ENCODE measurements at regions not wholly inside any gene's neighbourhood (a gene's known extent, or its start where the extent isn't known, plus 50 kb on each side); places are given as distances from the start of the nearest gene placed in this dataset.

DNA sequence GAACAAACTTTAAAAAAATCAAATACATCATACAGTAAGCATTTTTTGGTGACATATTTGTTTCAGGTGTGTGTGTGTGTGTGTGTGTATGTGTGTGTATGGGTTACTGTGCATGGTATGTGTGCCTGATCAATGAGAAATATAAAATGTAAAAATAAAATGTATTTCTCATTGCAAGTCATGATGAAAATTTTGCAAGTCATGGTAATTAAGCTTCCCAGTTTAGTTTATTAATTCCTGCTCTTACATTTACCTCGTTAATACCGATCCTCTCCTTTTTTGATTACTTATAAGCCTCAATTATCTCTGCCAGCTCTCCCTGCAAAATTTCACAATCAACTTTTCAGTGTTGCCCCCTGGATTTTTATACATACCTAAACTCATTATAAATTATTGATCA is 114.6 kb upstream of the ADGRL3 start:
- no peaks in the 10 kb centered on the region for H3K36me3 Mint-ChIP-seq
- no peak for DNase-seq (ENCODE audit: low spot score in 2 of 2, unreplicated experiment in 2 of 2)
- H3K27ac Mint-ChIP-seq: no peak overlapping the region
- H3K4me1 Mint-ChIP-seq: peaks cover 4% of the 10 kb centered on the region
- TF ChIP-seq, protein P1, sequence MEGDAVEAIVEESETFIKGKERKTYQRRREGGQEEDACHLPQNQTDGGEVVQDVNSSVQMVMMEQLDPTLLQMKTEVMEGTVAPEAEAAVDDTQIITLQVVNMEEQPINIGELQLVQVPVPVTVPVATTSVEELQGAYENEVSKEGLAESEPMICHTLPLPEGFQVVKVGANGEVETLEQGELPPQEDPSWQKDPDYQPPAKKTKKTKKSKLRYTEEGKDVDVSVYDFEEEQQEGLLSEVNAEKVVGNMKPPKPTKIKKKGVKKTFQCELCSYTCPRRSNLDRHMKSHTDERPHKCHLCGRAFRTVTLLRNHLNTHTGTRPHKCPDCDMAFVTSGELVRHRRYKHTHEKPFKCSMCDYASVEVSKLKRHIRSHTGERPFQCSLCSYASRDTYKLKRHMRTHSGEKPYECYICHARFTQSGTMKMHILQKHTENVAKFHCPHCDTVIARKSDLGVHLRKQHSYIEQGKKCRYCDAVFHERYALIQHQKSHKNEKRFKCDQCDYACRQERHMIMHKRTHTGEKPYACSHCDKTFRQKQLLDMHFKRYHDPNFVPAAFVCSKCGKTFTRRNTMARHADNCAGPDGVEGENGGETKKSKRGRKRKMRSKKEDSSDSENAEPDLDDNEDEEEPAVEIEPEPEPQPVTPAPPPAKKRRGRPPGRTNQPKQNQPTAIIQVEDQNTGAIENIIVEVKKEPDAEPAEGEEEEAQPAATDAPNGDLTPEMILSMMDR (IDR thresholded peaks at IDR 0.05; ENCODE audit: unreplicated experiment): no peak
- H3K4me3 Mint-ChIP-seq: no peak overlapping the region
- H3K27me3 Mint-ChIP-seq (ENCODE audit: low read depth): no peaks in the 10 kb centered on the region
- peaks cover 4% of the 10 kb centered on the region for H3K9me3 Mint-ChIP-seq

DNA sequence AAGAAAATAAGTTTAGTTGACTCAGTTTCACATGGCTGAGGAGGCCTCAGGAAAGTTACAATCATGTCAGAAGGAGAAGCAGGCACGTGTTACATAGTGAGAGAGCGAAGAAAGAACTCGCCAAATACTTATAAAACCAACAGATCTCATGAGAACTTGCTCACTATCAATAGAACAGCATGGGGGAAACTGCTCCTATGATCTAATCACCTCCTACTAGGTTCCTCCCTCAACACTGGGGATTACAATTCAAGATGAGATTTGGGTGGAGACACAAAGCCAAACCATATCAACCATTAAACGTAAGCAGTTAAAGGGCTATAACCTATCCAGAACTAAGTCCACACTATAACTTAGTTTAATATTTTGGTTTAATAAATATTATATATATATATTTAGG is 113.8 kb upstream of the ADGRL3 start:
- Mint-ChIP-seq H3K27me3 (ENCODE audit: low read depth) (no peaks in the 10 kb centered on the region), H3K4me3 (no peak overlapping the region), H3K4me1 (peaks cover 4% of the 10 kb centered on the region), H3K27ac (no peak overlapping the region), H3K36me3 (no peaks in the 10 kb centered on the region), H3K9me3 (peaks cover 4% of the 10 kb centered on the region)
- TF ChIP-seq, protein P1 (IDR thresholded peaks at IDR 0.05; ENCODE audit: unreplicated experiment): no peak
- DNase-seq (ENCODE audit: low spot score in 2 of 2, unreplicated experiment in 2 of 2): no peak

DNA sequence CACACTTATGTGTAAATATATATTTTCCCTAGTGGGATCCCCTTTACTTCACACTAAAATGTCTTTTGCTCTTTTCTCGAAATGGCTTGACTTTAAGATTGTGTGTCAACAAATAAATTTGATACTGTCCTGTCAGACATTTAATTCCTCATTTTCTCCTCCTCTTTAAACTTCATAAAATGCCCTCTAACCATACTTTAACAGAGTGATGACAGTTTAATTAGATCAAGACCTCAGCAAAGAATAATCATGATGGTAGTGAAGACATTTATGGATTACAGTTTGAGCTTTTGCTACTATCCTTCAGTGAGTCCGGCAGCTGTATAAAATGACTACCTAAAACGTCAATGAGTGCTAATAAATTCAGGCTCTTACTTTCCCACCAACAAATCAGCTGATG is 113.1 kb upstream of the ADGRL3 start:
- DNase-seq (ENCODE audit: low spot score in 2 of 2, unreplicated experiment in 2 of 2): no peak
- Mint-ChIP-seq H3K4me1 (peaks cover 4% of the 10 kb centered on the region), H3K27ac (no peak overlapping the region), H3K4me3 (no peak overlapping the region), H3K27me3 (ENCODE audit: low read depth) (no peaks in the 10 kb centered on the region), H3K36me3 (no peaks in the 10 kb centered on the region), H3K9me3 (peaks cover 8% of the 10 kb centered on the region)
- TF ChIP-seq, protein P1 (IDR thresholded peaks at IDR 0.05; ENCODE audit: unreplicated experiment): no peak

DNA sequence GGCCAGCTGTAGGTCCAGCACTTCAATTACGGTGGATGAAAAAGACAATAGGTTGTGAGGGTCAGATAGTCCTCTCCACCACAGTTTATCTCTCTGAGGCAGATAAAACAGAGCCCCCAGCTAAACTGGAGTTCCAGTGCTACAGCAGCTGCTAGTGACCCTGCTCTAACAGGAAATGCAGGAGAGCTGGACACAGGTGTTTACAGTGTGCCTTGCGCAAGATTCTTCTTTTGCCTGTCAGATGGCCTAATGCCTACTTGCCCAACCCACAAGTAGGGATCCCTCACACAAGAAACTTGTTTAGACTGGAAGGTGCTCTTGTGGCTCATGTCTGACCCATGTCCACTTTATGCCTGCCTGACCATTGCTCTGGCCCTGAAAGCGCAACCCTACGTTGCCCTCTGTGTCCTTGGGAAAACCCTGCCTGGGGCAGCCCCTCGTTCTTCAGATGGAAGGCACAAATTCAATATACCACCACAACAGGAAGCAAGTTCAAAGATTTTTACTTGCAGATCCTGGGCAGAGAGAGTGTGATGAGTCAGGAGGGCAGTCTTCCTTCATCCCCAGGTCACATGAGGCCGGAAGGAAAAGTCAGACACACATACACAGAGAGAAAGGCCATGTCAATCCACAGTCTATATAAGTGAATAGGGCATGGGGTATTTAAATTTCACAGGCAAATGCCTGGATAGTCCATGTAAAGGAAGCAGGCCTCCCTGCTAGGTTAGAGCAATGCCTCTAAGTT is 105.1 kb upstream of the ADGRL3 start:
- no peak overlapping the region for H3K4me3 Mint-ChIP-seq
- TF ChIP-seq, protein P1 (IDR thresholded peaks at IDR 0.05; ENCODE audit: unreplicated experiment): no peak
- peaks cover 14% of the 10 kb centered on the region for H3K9me3 Mint-ChIP-seq
- peaks cover 5% of the 10 kb centered on the region for H3K4me1 Mint-ChIP-seq
- no peak for DNase-seq (ENCODE audit: low spot score in 2 of 2, unreplicated experiment in 2 of 2)
- no peaks in the 10 kb centered on the region for H3K36me3 Mint-ChIP-seq
- H3K27me3 Mint-ChIP-seq (ENCODE audit: low read depth): no peaks in the 10 kb centered on the region
- H3K27ac Mint-ChIP-seq: no peak overlapping the region

DNA sequence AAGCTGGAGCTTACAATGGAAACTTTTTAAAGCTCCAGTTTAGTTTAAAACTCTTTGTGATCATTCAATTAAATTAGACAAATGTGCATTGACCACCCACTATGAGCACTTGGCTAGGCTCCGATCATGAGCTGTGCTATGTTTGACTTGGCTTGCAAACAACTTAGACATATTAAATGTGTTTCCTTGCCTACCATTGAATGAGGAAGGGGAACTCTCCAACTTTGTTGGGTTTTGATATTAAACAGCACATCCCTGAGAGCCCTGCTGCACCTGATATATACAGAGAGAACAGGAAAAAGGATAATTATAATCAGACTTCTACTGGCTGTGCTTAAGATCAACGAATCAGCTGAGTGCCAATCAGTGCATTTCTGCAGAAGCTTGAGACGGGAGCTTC is 71.4 kb upstream of the ADGRL3 start:
- Mint-ChIP-seq H3K4me1 (peaks cover 1% of the 10 kb centered on the region), H3K27me3 (ENCODE audit: low read depth) (no peaks in the 10 kb centered on the region), H3K27ac (no peak overlapping the region), H3K36me3 (peaks cover 6% of the 10 kb centered on the region), H3K4me3 (no peak overlapping the region), H3K9me3 (peaks cover 28% of the 10 kb centered on the region)
- DNase-seq (ENCODE audit: low spot score in 2 of 2, unreplicated experiment in 2 of 2): no peak
- TF ChIP-seq, protein P1 (IDR thresholded peaks at IDR 0.05; ENCODE audit: unreplicated experiment): no peak

All from mesothelial cell of epicardium (in vitro differentiated cells).